ENCODE measurements at regions not wholly inside any gene's neighbourhood (a gene's known extent, or its start where the extent isn't known, plus 50 kb on each side); places are given as distances from the start of the nearest gene placed in this dataset.
"Not testable (repeated sequence)": the region's sequence is repeated elsewhere in the genome, so short reads cannot be mapped to it uniquely, and the experiment has no call there.

DNA sequence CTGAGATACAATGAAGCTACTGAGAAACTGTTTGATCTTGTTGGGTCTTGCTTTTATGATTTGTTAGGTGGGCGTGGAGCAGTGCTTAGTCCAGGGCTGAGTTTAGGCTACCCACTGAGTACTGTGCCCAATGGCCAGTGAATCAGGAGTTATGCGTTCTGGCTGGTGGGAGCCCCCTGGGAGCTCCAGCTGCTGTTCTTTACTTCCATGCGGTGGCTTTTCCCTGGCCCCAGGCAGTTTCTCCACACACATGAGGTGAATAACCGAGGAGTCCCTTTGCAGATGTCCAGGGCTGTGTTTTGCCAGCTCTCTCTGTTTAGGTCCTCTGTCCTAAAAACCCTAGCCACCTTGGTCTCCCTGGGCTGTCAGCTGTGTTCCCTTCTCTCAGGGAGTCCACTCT is 106.5 kb downstream of the KLF13 start:
- peak; percentile 19 for DNase-seq (ENCODE audit: low read depth)

GRCh38 chr15:31433574-31433973 is 106.9 kb downstream of the KLF13 start:
- DNase-seq (ENCODE audit: low read depth), result no peak

- no peak for DNase-seq (ENCODE audit: low read depth)
Measured at GRCh38 chr15:31434275-31434587, 107.6 kb downstream of the KLF13 start.

- peak; percentile 94 for DNase-seq (ENCODE audit: low read depth)
Measured at GRCh38 chr15:31434588-31435260, 108.1 kb downstream of the KLF13 start.

GRCh38 chr15:31435261-31435911 is 108.8 kb downstream of the KLF13 start:
- DNase-seq (ENCODE audit: low read depth), result peak; percentile 89

DNA sequence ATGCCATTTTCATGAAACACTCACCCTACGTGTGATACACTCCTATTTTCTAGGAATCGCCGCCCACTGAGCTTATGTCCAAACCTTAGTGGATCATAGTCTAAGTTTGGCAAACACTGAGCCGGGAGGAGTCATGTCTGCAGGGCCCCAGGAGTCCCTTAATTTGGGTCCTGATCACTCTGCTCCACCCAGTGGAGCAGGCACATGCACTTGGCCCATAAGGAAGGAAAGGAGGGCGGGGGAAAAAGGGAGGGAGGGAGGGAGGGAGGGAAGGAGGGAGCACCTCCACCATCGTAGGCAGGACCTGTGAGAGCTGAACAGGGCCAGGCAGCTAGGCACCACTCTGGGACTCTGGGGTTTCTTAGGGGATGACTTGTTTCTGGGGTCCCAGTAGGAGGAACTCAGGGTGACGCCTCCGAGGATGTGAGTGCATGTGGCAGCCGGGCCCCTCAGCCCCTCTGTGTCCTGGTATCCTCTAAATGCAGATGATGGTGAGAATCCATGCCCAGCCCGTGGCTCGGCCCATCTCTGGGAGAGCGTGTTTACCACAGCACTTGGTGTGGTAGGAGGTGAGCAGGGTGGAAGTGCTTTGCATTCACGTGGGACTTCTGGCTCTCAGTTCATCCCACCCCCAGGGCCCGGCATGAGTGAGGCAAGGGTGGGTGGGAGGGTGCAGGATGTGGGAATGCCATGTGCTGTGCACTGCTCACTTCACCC is 109.4 kb downstream of the KLF13 start:
- DNase-seq (ENCODE audit: low read depth), result no peak

- no peak for DNase-seq (ENCODE audit: low read depth)
Measured at GRCh38 chr15:31437686-31438085, 111.1 kb downstream of the KLF13 start.

- no peak for DNase-seq (ENCODE audit: low read depth)
Measured at GRCh38 chr15:31438601-31439265, 112.1 kb downstream of the KLF13 start.

- DNase-seq (ENCODE audit: low read depth), result peak; percentile 59
Measured at GRCh38 chr15:31439328-31439727, 112.7 kb downstream of the KLF13 start.

DNA sequence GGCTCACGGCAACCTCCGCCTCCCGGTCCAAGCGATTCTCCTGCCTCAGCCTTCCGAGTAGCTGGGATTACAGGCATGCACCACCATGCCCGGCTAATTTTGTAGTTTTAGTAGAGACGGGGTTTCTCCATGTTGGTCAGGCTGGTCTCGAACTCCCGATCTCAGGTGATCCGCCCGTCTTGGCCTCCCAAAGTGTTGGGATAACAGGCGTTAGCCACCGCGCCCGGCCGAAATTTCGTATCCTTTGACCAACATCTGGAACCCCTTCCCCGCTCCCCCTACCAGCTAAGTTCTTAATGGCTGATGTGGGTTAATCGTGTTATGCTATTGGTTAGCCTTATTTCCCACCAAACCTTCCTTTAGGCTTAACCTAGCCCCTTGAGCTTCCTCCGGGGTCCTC is 113.6 kb downstream of the KLF13 start:
- not testable (repeated sequence) for DNase-seq (ENCODE audit: low read depth)

GRCh38 chr15:31440754-31441311 is 114.2 kb downstream of the KLF13 start:
- DNase-seq (ENCODE audit: low read depth), result peak; percentile 52

- DNase-seq (ENCODE audit: low read depth), result no peak
Measured at GRCh38 chr15:31442226-31442625, 115.6 kb downstream of the KLF13 start.

GRCh38 chr15:31442699-31443111 is 116.1 kb downstream of the KLF13 start:
- DNase-seq (ENCODE audit: low read depth), result peak; percentile 90

GRCh38 chr15:31444844-31445243 is 118.2 kb downstream of the KLF13 start:
- DNase-seq (ENCODE audit: low read depth), result no peak

- no peak for DNase-seq (ENCODE audit: low read depth)
Measured at GRCh38 chr15:31446546-31446945, 119.9 kb downstream of the KLF13 start.

DNA sequence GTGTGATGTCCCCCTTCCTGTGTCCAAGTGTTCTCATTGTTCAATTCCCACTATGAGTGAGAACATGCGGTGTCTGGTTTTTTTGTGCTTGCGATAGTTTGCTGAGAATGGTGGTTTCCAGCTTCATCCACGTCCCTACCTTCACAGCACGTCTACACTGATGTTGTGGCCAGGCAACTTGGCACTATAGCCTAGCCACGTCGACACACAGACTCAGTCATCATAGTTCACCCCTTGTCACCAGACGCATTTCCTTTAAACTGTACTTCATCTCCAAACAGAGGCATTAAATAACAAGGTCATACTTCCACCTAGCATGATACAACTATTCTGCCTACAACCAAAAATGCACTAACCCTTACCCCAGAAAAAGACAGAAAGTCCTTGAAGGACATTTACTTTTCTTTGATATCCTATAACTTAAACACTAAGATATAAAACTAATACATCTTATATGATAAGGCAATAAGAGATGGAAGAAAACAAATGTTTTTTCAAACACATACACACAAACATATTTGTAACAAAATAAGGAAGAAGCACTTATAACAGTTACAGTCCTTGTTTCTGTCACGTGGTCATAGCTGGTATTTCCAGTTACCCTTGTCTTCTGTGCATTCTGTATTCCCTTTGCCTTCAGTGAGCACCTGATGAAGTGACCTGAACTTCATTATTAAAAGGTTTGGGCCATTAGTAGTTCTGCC is 121.4 kb downstream of the KLF13 start:
- no peak for DNase-seq (ENCODE audit: low read depth)

DNA sequence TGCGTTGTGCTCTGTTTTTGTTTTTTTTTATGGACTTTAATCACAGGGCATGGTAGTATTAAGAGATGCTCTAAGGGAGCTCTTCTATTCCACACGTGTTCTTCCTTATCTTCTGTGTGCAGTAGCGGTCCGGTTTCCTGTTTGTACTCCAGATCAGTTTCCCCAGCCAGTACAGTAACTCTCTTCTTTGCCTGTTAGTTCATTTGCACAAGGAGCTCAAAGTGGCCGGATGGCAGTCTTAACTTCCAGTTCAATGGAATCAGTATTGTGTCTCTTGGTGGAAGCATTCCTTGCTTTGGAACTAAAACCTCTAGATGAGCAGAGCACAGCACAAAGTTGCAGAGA is 122.0 kb downstream of the KLF13 start:
- no peak for DNase-seq (ENCODE audit: low read depth)

- DNase-seq (ENCODE audit: low read depth), result no peak
Measured at GRCh38 chr15:31452595-31453557, 126.2 kb downstream of the KLF13 start.

- DNase-seq (ENCODE audit: low read depth), result no peak
Measured at GRCh38 chr15:31453558-31454318, 127.1 kb downstream of the KLF13 start.

DNA sequence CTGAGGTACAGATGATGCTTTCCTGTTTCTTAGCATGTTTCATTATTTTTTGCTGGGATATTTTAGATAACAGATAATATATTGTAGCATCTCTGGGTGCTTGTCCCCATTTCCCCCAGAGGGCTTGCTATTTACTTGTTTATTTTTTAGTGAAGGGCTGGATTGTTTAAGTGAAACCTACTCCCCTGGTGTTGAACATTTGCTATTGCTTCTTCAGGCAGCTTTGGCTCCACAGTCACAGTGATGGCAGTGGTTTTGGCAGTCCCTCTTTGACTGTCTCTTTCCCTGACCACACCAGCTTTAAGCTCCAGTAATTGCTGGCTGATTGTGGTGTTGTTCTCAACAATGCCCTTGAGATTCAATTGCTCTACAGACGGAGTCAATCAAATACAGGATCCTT is 128.9 kb downstream of the KLF13 start:
- peak; percentile 23 for DNase-seq (ENCODE audit: low read depth)
